Panc1 (cell line): ENCODE measurements at regions not wholly inside any gene's neighbourhood (a gene's known extent, or its start where the extent isn't known, plus 50 kb on each side); places are given as distances from the start of the nearest gene placed in this dataset.

ENCODE experiments used
- ATAC-seq: fragments of 200-7000 bp; cut with Tn5 transposase; 2 replicates; pipeline ENCODE4 v1.9.1; 2020; ENCODE audit warnings: mild to moderate bottlenecking, moderate library complexity
- BruUV-seq: library from RNA; stranded (reverse); fragments of 400-500 nt; replicated peaks from 2 replicates; lab custom pipeline; 2021; lab: Mats Ljungman, UMichigan
- CTCF ChIA-PET: fragments of 300-600 bp; sonication (Branson Sonifier 250); formaldehyde crosslinking; loops from one replicate; lab custom pipeline; 2022; ENCODE audit warnings: antibody characterized with exemption; lab: Charles Lee
- POLR2A ChIA-PET: fragments of 300-600 bp; sonication (Branson Sonifier 250); formaldehyde crosslinking; loops from one replicate; lab custom pipeline; 2022; ENCODE audit warnings: antibody characterized with exemption; lab: Charles Lee
- DNase-seq: peaks from one replicate; pipeline ENCODE4 v3.0.0-alpha.2; 2010; ENCODE audit warnings: low read depth, low spot score
- H3K27ac ChIP-seq: 2 replicates; pipeline ENCODE4 v1.5.1; 2011; ENCODE audit warnings: mild to moderate bottlenecking, low read length, inconsistent platforms
- H3K27me3 ChIP-seq: fragments of 200-500 bp; sonication (Bioruptor generic); 2 replicates; pipeline ENCODE4 v1.6.0; 2014; ENCODE audit warnings: low read length, inconsistent platforms; ENCODE audit not compliant: control insufficient read depth, insufficient read depth
- H3K36me3 ChIP-seq: fragments of 200-500 bp; sonication (Bioruptor generic); 2 replicates; pipeline ENCODE4 v1.5.1; 2014; ENCODE audit warnings: inconsistent platforms, mild to moderate bottlenecking, low read length, moderate library complexity; ENCODE audit not compliant: control insufficient read depth, insufficient read depth
- H3K4me1 ChIP-seq: 2 replicates; pipeline ENCODE4 v1.5.1; 2011; ENCODE audit warnings: inconsistent platforms, mild to moderate bottlenecking, low read length, moderate library complexity; ENCODE audit not compliant: control insufficient read depth, insufficient read depth
- H3K4me3 ChIP-seq, 2 experiments: 2 replicates each; pipeline ENCODE4 v1.5.1; 2011 to 2012; ENCODE audit warnings: low read depth in 2 of 2, low read length in 2 of 2, mild to moderate bottlenecking in 2 of 2, inconsistent platforms in 1 of 2, moderate library complexity in 1 of 2
- H3K9me3 ChIP-seq: fragments of 200-500 bp; sonication (Bioruptor generic); 2 replicates; pipeline ENCODE4 v1.5.1; 2014; ENCODE audit warnings: low read depth, mild to moderate bottlenecking, inconsistent platforms, low read length, moderate library complexity; ENCODE audit not compliant: control insufficient read depth, insufficient read depth
- CTCF ChIP-seq: fragments of 450-650 bp; IDR thresholded peaks from 2 replicates; pipeline ENCODE4 v1.5.1; 2017; ENCODE audit warnings: mild to moderate bottlenecking
- POLR2AphosphoS5 ChIP-seq: IDR thresholded peaks from 2 replicates; pipeline ENCODE4 v1.6.1; 2012; ENCODE audit warnings: mild to moderate bottlenecking, low read depth, low read length, moderate library complexity
- REST ChIP-seq, 2 experiments: IDR thresholded peaks; 2 replicates each; pipeline ENCODE4 v1.6.1; 2011 to 2012; ENCODE audit warnings: low read depth in 2 of 2, control low read depth in 1 of 2, low read length in 1 of 2, mild to moderate bottlenecking in 1 of 2, moderate library complexity in 1 of 2; ENCODE audit not compliant: insufficient read depth in 1 of 2
- SIN3A ChIP-seq: IDR thresholded peaks from 2 replicates; pipeline ENCODE4 v1.6.1; 2012; ENCODE audit warnings: low read depth, mild to moderate bottlenecking, low read length, moderate library complexity, borderline replicate concordance; ENCODE audit not compliant: insufficient read depth
- TCF7L2 ChIP-seq: IDR thresholded peaks from 2 replicates; pipeline ENCODE4 v1.6.1; 2011; ENCODE audit warnings: mild to moderate bottlenecking, low read depth, low read length, inconsistent platforms
- in situ Hi-C: cut with HindIII; loops from 2 replicates; pipeline ENCODE4 v1.10.0; 2016; ENCODE audit warnings: low sequenced_read_pairs, low pct_unique_long_range_greater_than_20kb
- intact Hi-C: fragments of 100-400 bp; cut with micrococcal nuclease; formaldehyde crosslinking; loops from one replicate; pipeline ENCODE4 v1.10.0; 2022; ENCODE audit not compliant: unreplicated experiment

GRCh38 chr5:108681079-108681921, 66.4 kb upstream of the FER start:
- Histone ChIP-seq H3K36me3 (no peaks in the 10 kb centered on the region), H3K27ac (no peak overlapping the region), H3K4me3 (no peak overlapping the region), H3K9me3 (no peaks in the 10 kb centered on the region), H3K27me3 (peaks cover 12% of the 10 kb centered on the region), H3K4me1 (no peaks in the 10 kb centered on the region)
- intact Hi-C loops = loop anchor here (10.0 kb wide), 1 partner anchor 234 kb away; no protein-coding TSS in a partner anchor
- ChIA-PET POLR2A (no interaction called here), CTCF (no interaction called here)
- in situ Hi-C loops = no loop called here
- ATAC-seq (peak; percentile 91), DNase-seq (peak; percentile 63)
- TF ChIP-seq CTCF = peak; percentile 78
- no peak for TF ChIP-seq SIN3A
- BruUV-seq = no TSS peak

GRCh38 chr5:108678091-108678490, 69.6 kb upstream of the FER start:
- Histone ChIP-seq H3K9me3 (no peaks in the 10 kb centered on the region), H3K27ac (no peak overlapping the region), H3K4me1 (no peaks in the 10 kb centered on the region), H3K4me3 (no peak overlapping the region), H3K27me3 (peaks cover 13% of the 10 kb centered on the region), H3K36me3 (no peaks in the 10 kb centered on the region)
- TF ChIP-seq TCF7L2 (no peak), SIN3A (no peak), POLR2AphosphoS5 (no peak), REST (IDR thresholded peaks at IDR 0.05; ENCODE audit: insufficient read depth in 1 of 2, low read depth in 2 of 2, low read length in 1 of 2) (no peak), CTCF (no peak)
- ChIA-PET POLR2A (no interaction called here), CTCF (no interaction called here)
- BruUV-seq = no TSS peak
- in situ Hi-C loops = no loop called here
- no peak for DNase-seq
- intact Hi-C loops = no loop called here
- no peak for ATAC-seq
